GM12874 (cell line): ENCODE measurements at regions not wholly inside any gene's neighbourhood (a gene's known extent, or its start where the extent isn't known, plus 50 kb on each side); places are given as distances from the start of the nearest gene placed in this dataset.

Experiments used
- TF ChIP-seq, protein P1 (sequence below): IDR thresholded peaks from 2 replicates; pipeline ENCODE4 v1.5.1; 2011; ENCODE audit warnings: low read depth, mild to moderate bottlenecking, control low read depth, low read length, moderate library complexity; ENCODE audit not compliant: insufficient read depth

DNA sequence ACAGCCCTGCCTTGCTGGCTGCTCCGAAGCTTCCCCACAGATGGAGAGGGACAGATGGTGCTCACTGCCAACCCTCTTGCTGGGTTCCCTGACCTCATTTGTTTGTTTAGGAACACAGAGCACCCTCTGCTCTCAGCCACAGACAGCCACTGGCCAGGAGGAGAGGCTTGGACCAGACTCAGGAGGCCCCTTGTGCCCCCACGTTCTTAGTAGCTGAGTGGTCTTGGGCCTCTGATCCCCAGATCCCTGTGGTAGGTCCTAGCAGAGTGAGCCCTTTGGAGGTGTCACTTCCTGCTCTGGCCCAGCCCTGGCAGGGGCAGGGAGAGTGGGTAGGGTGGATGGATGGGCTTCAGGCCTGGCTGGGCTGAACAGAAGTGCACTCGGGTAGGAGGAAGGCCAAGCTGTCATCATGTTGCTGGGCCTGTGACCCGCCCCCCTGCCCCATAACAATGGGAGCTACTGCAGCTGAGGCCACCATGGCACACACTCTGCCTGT, 84.0 kb downstream of the DHCR7 start:
- TF ChIP-seq, protein P1, sequence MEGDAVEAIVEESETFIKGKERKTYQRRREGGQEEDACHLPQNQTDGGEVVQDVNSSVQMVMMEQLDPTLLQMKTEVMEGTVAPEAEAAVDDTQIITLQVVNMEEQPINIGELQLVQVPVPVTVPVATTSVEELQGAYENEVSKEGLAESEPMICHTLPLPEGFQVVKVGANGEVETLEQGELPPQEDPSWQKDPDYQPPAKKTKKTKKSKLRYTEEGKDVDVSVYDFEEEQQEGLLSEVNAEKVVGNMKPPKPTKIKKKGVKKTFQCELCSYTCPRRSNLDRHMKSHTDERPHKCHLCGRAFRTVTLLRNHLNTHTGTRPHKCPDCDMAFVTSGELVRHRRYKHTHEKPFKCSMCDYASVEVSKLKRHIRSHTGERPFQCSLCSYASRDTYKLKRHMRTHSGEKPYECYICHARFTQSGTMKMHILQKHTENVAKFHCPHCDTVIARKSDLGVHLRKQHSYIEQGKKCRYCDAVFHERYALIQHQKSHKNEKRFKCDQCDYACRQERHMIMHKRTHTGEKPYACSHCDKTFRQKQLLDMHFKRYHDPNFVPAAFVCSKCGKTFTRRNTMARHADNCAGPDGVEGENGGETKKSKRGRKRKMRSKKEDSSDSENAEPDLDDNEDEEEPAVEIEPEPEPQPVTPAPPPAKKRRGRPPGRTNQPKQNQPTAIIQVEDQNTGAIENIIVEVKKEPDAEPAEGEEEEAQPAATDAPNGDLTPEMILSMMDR: no peak

DNA sequence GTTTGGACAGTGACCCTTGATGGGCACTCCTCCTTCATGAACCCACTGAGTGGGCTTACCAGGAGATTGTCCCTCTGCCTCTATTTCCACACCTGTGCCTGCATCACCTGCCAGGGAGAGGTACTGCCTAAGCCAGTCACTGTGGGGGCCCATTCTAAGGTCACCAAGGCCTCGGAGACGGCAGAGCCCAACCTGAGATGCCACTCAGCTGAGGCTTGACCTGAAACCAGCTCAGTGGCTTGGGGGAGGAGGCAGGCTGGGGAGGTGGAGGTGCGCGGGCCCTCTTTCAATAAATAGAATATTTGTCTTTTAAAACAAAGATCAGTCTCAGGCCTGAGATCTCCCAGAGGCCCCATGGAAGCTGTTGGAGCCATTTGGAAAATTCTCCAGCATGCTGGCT, 84.5 kb downstream of the DHCR7 start:
- TF ChIP-seq, protein P1: no peak

- TF ChIP-seq, protein P1: no peak
Observed at GRCh38 chr11:71358963-71359567, 89.1 kb downstream of the DHCR7 start.

- TF ChIP-seq, protein P1: no peak
Observed at GRCh38 chr11:71358122-71358728, 90.0 kb downstream of the DHCR7 start.

DNA sequence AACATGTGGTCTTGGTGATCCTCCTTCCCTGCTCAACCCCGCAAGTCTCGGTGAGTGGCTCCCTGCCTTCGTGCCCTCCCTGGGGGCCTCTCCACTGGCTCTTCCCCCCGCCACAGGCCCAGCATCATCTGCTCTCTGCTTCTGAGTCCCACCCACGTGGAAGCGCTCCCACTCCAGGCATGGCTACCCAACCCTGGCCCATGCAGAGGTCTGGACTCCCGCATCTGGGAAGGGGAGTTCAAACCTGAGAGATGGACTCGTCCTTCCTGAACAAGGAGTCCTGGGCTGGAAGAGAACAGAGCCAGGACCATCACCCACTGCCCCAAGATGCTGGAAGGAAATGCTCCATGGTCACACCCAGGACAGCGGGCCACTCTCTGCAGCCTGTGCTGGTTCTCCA, 90.8 kb downstream of the DHCR7 start:
- TF ChIP-seq, protein P1: no peak

GRCh38 chr11:71356904-71357303, 91.3 kb downstream of the DHCR7 start:
- TF ChIP-seq, protein P1: no peak

DNA sequence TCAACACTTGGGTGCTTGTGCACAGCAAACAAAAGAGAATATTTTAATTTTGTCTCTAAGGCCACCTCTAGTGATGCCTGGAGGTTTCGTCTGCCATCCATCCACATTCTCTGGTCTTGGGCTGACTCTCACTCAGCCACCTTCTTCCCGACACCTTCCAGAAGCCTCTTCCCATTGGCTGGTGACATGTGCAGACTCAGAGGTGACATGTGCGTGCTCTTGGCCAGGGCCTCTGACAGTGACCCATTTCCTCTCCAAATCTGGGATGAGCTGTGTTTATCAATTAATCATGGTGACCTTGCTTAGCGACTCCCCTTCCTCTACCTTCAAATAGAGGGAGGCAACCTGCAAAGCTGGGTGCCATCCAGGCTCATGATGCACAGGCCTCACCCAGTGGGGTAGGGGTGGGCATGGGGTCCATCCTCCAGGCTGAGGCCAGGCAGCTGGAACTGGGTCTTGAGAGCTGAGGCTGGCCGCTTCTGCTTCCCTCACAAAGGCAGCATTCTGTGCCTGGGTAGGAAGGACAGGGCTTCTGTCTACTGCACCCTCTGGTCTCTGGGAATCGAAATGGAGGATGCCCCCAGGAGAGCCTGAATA, 91.8 kb downstream of the DHCR7 start:
- TF ChIP-seq, protein P1: no peak
